Brain microvascular endothelial cell (primary cell): ENCODE measurements at regions not wholly inside any gene's neighbourhood (a gene's known extent, or its start where the extent isn't known, plus 50 kb on each side); places are given as distances from the start of the nearest gene placed in this dataset.

ENCODE experiments used
- DNase-seq: peaks from one replicate; pipeline ENCODE4 v3.0.0-alpha.2; 2020
- H3K27ac ChIP-seq: fragments of 250-450 bp; sonication (Bioruptor Pico); 2 replicates; pipeline ENCODE4 v1.5.1; 2020; ENCODE audit warnings: mild to moderate bottlenecking, moderate library complexity
- H3K27me3 ChIP-seq: fragments of 250-450 bp; sonication (Bioruptor Pico); replicated peaks from 2 replicates; pipeline ENCODE4 v1.5.1; 2020; ENCODE audit warnings: mild to moderate bottlenecking
- H3K36me3 ChIP-seq: fragments of 250-450 bp; sonication (Bioruptor Pico); replicated peaks from 2 replicates; pipeline ENCODE4 v1.5.1; 2020; ENCODE audit warnings: mild to moderate bottlenecking
- H3K4me3 ChIP-seq: 2 replicates; pipeline ENCODE4 v1.5.1; 2011; ENCODE audit warnings: low read depth, mild to moderate bottlenecking, control low read depth, low read length, moderate library complexity
- CTCF ChIP-seq: IDR thresholded peaks from 2 replicates; pipeline ENCODE4 v1.5.1; 2011; ENCODE audit warnings: low read depth, mild to moderate bottlenecking, moderate library complexity, low read length, control low read depth, inconsistent platforms; ENCODE audit errors: missing control alignments
- in situ Hi-C: cut with HindIII; loops from 2 replicates; pipeline ENCODE4 v1.10.0; 2017; ENCODE audit warnings: low sequenced_read_pairs, low pct_ligation_motif_present

DNA sequence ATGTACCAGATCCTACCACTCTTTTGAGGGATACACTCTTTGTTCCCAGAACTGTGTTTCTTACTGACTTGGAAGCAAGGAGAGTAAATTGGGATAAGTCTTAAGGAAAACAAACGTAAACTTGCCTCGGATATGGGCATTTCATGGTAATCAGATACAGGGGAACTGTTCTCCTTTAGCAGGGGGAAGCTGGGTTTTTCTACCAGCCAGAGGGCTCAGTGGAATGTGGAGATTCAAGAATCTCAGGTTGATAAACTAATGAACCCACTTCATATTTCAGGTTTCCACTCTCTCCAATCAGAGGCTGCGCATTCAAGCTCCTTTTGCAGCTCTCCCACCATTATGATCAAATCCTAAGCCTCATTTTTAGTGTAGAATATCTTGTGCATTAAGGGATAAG is 676.5 kb upstream of the FSHR start:
- no peaks in the 10 kb centered on the region for H3K27me3 ChIP-seq
- H3K36me3 ChIP-seq, result no peaks in the 10 kb centered on the region
- no peak for DNase-seq
- H3K27ac ChIP-seq, result no peak overlapping the region
- TF ChIP-seq CTCF, result no peak
- in situ Hi-C loops, result no loop called here
- H3K4me3 ChIP-seq, result no peak overlapping the region

- no peak for TF ChIP-seq CTCF
Measured at GRCh38 chr2:49827366-49827765, 673.1 kb upstream of the FSHR start.

DNA sequence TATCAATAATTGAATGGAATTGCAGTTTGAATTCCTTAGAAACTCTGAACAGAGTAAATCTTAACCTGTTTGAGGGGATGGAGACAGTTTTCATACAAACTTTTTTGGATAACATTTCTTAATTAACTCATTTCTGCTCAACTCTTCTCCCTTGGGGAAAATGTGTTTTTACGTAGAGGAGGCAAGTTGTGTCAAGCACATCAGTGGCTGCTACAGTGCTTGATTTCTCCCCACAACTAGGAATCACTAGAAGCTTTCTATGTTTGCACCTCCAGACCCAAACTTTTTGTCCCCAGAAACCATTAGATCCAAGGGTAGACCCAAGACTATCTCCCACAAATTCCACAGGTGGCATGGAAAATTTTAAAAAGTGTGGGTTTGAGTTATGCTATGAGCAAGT is 658.9 kb upstream of the FSHR start:
- H3K36me3 ChIP-seq, result no peaks in the 10 kb centered on the region
- H3K27me3 ChIP-seq, result no peaks in the 10 kb centered on the region
- no peak for TF ChIP-seq CTCF
- in situ Hi-C loops, result no loop called here
- H3K4me3 ChIP-seq, result no peak overlapping the region
- no peak for DNase-seq
- no peak overlapping the region for H3K27ac ChIP-seq

More at GRCh38 chr2:49827366-49827765, 673.1 kb upstream of the FSHR start:
- no peaks in the 10 kb centered on the region for H3K27me3 ChIP-seq
- no peaks in the 10 kb centered on the region for H3K36me3 ChIP-seq
- no peak for DNase-seq
- H3K27ac ChIP-seq, result no peak overlapping the region
- no peak overlapping the region for H3K4me3 ChIP-seq
- in situ Hi-C loops, result no loop called here

DNA sequence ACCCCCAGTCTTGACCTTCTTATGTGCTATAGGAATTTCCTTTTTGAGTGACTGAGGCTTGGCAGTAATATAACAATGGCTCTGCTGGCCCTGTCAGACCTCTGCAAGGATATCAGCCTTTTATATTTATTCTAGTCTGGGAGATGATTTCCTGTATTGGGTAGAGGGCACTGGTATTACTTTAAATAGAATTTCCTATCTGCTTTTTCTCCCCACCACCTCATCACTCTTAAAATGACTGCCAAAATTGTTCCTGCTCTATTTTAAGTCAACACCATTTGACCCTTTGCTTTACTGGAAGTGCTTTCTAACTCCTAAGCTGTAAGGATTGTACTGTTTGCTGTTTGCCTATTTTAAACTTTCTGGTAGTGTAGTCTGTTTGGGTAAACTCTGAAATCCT is 658.4 kb upstream of the FSHR start:
- in situ Hi-C loops, result no loop called here
- Histone ChIP-seq H3K36me3 (no peaks in the 10 kb centered on the region), H3K27me3 (no peaks in the 10 kb centered on the region), H3K4me3 (no peak overlapping the region), H3K27ac (no peak overlapping the region)
- no peak for DNase-seq
- TF ChIP-seq CTCF, result no peak

GRCh38 chr2:49811502-49811901 is 657.2 kb upstream of the FSHR start:
- DNase-seq, result no peak
- in situ Hi-C loops, result no loop called here
- Histone ChIP-seq H3K36me3 (no peaks in the 10 kb centered on the region), H3K4me3 (no peak overlapping the region), H3K27me3 (no peaks in the 10 kb centered on the region), H3K27ac (no peak overlapping the region)
- TF ChIP-seq CTCF, result no peak

DNA sequence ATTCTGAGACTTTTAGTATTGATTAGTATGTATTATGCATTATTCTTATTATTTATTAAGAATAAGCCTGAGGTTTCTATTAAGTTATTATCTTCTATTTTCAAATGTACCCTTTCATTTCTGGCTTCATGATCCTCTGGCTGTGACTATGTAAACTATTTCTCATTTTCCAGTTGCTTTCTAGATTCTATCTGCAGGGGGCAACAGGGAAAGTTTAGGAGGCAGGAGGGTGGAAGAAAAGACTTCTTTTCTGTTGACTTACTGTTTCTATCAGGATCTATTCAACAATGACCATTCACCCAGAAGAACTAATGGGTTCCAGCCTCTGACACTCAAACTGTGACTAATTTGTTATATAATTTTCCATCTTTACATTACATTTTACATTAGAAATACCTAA is 653.4 kb upstream of the FSHR start:
- no peak for DNase-seq
- TF ChIP-seq CTCF, result no peak
- in situ Hi-C loops, result no loop called here

More for the DNA sequence above, 653.4 kb upstream of the FSHR start:
- no peaks in the 10 kb centered on the region for H3K36me3 ChIP-seq
- H3K27me3 ChIP-seq, result no peaks in the 10 kb centered on the region
- no peak overlapping the region for H3K27ac ChIP-seq
- no peak overlapping the region for H3K4me3 ChIP-seq
